ENCODE measurements at regions not wholly inside any gene's neighbourhood (a gene's known extent, or its start where the extent isn't known, plus 50 kb on each side); places are given as distances from the start of the nearest gene placed in this dataset.

GRCh38 chr11:10996678-10997077, 138.8 kb upstream of the ZBED5 start:
- no peaks in the 10 kb centered on the region for H3K27me3 ChIP-seq (ENCODE audit: insufficient read depth, low read depth)
- TF ChIP-seq CTCF (conservative IDR thresholded peaks at IDR 0.05) (no peak), EZH2 (IDR thresholded peaks at IDR 0.05; ENCODE audit: low read depth) (no peak)

GRCh38 chr11:10993640-10994039, 135.8 kb upstream of the ZBED5 start:
- ChIA-PET POLR2A (ENCODE audit: unreplicated experiment) (no interaction called here), CTCF (no interaction called here)
- no peaks in the 10 kb centered on the region for H3K9me2 ChIP-seq (ENCODE audit: insufficient read depth)
- H3K27me3 ChIP-seq (ENCODE audit: insufficient read depth, low read depth): no peaks in the 10 kb centered on the region
- H3K4me1 ChIP-seq (replicated peaks; ENCODE audit: insufficient read depth): no peaks in the 10 kb centered on the region
- no peaks in the 10 kb centered on the region for H3K9me3 ChIP-seq (ENCODE audit: insufficient read depth, low read depth)
- intact Hi-C loops (cut with micrococcal nuclease; ENCODE audit: unreplicated experiment): no loop called here
- TF ChIP-seq EZH2 (IDR thresholded peaks at IDR 0.05; ENCODE audit: low read depth) (no peak), CTCF (conservative IDR thresholded peaks at IDR 0.05) (no peak)
- H4K20me1 ChIP-seq (ENCODE audit: insufficient read depth): no peaks in the 10 kb centered on the region
- H2AFZ ChIP-seq: no peak overlapping the region
- H3F3A ChIP-seq (ENCODE audit: insufficient read depth, low read depth): no peaks in the 10 kb centered on the region
- H3K4me3 ChIP-seq: no peak overlapping the region
- H3K79me2 ChIP-seq (ENCODE audit: low read depth): no peaks in the 10 kb centered on the region
- no peak for DNase-seq
- BruUV-seq (replicated peaks): no TSS peak
- H3K36me3 ChIP-seq (ENCODE audit: low read depth): no peaks in the 10 kb centered on the region
- H3K4me2 ChIP-seq: no peak overlapping the region
- H3K27ac ChIP-seq: no peak overlapping the region

More at GRCh38 chr11:10996678-10997077, 138.8 kb upstream of the ZBED5 start:
- H3K79me2 ChIP-seq (ENCODE audit: low read depth): no peaks in the 10 kb centered on the region
- no peaks in the 10 kb centered on the region for H3K9me3 ChIP-seq (ENCODE audit: insufficient read depth, low read depth)
- POLR2A ChIA-PET (ENCODE audit: unreplicated experiment): no interaction called here
- no peaks in the 10 kb centered on the region for H3K36me3 ChIP-seq (ENCODE audit: low read depth)
- H4K20me1 ChIP-seq (ENCODE audit: insufficient read depth): no peaks in the 10 kb centered on the region
- no peak overlapping the region for H3K4me3 ChIP-seq
- no peak for DNase-seq
- no peaks in the 10 kb centered on the region for H3K4me1 ChIP-seq (replicated peaks; ENCODE audit: insufficient read depth)
- H3F3A ChIP-seq (ENCODE audit: insufficient read depth, low read depth): no peaks in the 10 kb centered on the region
- BruUV-seq (replicated peaks): no TSS peak
- H3K4me2 ChIP-seq: no peak overlapping the region
- intact Hi-C loops (cut with micrococcal nuclease; ENCODE audit: unreplicated experiment): no loop called here
- no peak overlapping the region for H2AFZ ChIP-seq
- H3K9me2 ChIP-seq (ENCODE audit: insufficient read depth): no peaks in the 10 kb centered on the region
- CTCF ChIA-PET: no interaction called here
- no peak overlapping the region for H3K27ac ChIP-seq

- POLR2A ChIA-PET (ENCODE audit: unreplicated experiment): no interaction called here
- Histone ChIP-seq H3K4me1 (replicated peaks; ENCODE audit: insufficient read depth) (no peaks in the 10 kb centered on the region), H4K20me1 (ENCODE audit: insufficient read depth) (no peaks in the 10 kb centered on the region), H3K27ac (no peak overlapping the region), H2AFZ (no peak overlapping the region), H3K4me2 (no peak overlapping the region), H3K4me3 (no peak overlapping the region), H3K27me3 (ENCODE audit: insufficient read depth, low read depth) (no peaks in the 10 kb centered on the region), H3F3A (ENCODE audit: insufficient read depth, low read depth) (no peaks in the 10 kb centered on the region), H3K36me3 (ENCODE audit: low read depth) (no peaks in the 10 kb centered on the region), H3K9me2 (ENCODE audit: insufficient read depth) (no peaks in the 10 kb centered on the region), H3K9me3 (ENCODE audit: insufficient read depth, low read depth) (no peaks in the 10 kb centered on the region), H3K79me2 (ENCODE audit: low read depth) (no peaks in the 10 kb centered on the region)
- TF ChIP-seq CTCF (conservative IDR thresholded peaks at IDR 0.05) (no peak), EZH2 (IDR thresholded peaks at IDR 0.05; ENCODE audit: low read depth) (no peak)
- no TSS peak for BruUV-seq (replicated peaks)
- CTCF ChIA-PET: no interaction called here
- DNase-seq: no peak
- intact Hi-C loops (cut with micrococcal nuclease; ENCODE audit: unreplicated experiment): no loop called here
These were observed 135.3 kb upstream of the ZBED5 start for GRCh38 chr11:10993186-10993585.
